ENCODE measurements at regions not wholly inside any gene's neighbourhood (a gene's known extent, or its start where the extent isn't known, plus 50 kb on each side); places are given as distances from the start of the nearest gene placed in this dataset.

DNA sequence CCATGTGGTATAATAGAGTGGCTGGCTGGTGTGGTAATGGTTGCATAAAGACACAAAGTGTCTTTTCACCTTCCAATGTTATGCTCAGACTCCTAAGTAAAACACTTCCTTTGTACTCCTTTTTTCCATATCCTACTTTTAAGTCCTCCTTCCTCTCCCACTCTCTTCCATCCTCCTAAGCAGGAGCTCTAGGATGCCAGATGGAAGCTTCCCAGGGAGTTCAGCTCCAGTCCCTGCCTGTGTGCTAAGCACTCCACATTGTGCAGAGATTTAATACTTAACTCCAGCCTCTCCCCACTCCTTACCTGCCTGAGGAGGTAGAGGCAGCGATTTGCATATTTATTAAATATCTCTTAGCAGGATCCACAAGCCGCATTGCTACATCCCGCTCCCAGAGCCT, 60.5 kb upstream of the IGSF21 start:
- Mint-ChIP-seq H3K4me3 (ENCODE audit: unreplicated experiment) (no peak overlapping the region), H3K4me1 (ENCODE audit: low read depth, unreplicated experiment) (no peaks in the 10 kb centered on the region), H3K27me3 (ENCODE audit: insufficient read depth, unreplicated experiment) (peaks cover 7% of the 10 kb centered on the region), H3K36me3 (ENCODE audit: insufficient read depth, unreplicated experiment) (peaks cover 6% of the 10 kb centered on the region), H3K27ac (ENCODE audit: unreplicated experiment) (no peak overlapping the region), H3K9me3 (ENCODE audit: unreplicated experiment) (peaks cover 12% of the 10 kb centered on the region)
- H3K27me3 ChIP-seq (replicated peaks; ENCODE audit: control insufficient read depth, insufficient read depth, low read length): no peaks in the 10 kb centered on the region
- DNase-seq: no peak
- ChIA-PET CTCF (no interaction called here), POLR2A (no interaction called here)
- no TSS peak for BruUV-seq (replicated peaks)
- no peaks in the 10 kb centered on the region for H3K4me1 ChIP-seq
- TF ChIP-seq, protein P1, sequence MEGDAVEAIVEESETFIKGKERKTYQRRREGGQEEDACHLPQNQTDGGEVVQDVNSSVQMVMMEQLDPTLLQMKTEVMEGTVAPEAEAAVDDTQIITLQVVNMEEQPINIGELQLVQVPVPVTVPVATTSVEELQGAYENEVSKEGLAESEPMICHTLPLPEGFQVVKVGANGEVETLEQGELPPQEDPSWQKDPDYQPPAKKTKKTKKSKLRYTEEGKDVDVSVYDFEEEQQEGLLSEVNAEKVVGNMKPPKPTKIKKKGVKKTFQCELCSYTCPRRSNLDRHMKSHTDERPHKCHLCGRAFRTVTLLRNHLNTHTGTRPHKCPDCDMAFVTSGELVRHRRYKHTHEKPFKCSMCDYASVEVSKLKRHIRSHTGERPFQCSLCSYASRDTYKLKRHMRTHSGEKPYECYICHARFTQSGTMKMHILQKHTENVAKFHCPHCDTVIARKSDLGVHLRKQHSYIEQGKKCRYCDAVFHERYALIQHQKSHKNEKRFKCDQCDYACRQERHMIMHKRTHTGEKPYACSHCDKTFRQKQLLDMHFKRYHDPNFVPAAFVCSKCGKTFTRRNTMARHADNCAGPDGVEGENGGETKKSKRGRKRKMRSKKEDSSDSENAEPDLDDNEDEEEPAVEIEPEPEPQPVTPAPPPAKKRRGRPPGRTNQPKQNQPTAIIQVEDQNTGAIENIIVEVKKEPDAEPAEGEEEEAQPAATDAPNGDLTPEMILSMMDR (IDR thresholded peaks at IDR 0.05; ENCODE audit: insufficient read depth in 1 of 2, low read depth in 1 of 2, low read length in 1 of 2, severe bottlenecking in 1 of 2, unreplicated experiment in 1 of 2): no peak
- intact Hi-C loops (cut with micrococcal nuclease; ENCODE audit: unreplicated experiment): no loop called here
- H3K9me3 ChIP-seq: no peaks in the 10 kb centered on the region
- no peaks in the 10 kb centered on the region for H3K36me3 ChIP-seq (ENCODE audit: control insufficient read depth, insufficient read depth, low read length)
- H3K4me3 ChIP-seq (ENCODE audit: low read depth, low read length): no peak overlapping the region

DNA sequence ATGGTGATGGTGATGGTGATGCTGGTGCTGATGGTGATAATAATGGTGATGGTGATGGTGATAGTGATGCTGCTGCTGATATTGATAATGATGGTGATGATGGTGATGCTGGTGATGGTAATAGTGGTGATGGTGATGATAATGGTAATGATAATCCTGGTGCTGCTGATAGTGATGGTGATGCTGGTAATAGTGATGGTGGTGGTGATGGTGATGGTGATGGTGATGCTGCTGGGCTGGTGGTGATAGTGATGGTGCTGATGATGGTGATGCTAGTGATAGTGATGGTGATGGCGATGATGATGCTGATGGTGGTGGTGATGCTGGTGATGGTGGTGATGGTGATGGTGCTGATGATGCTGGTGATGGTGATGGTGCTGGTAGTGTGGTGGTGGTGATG, 58.4 kb upstream of the IGSF21 start:
- H3K27me3 ChIP-seq (replicated peaks; ENCODE audit: control insufficient read depth, insufficient read depth, low read length): no peaks in the 10 kb centered on the region
- no peak overlapping the region for H3K27ac Mint-ChIP-seq (ENCODE audit: unreplicated experiment)
- TF ChIP-seq, protein P1 (IDR thresholded peaks at IDR 0.05; ENCODE audit: insufficient read depth in 1 of 2, low read depth in 1 of 2, low read length in 1 of 2, severe bottlenecking in 1 of 2, unreplicated experiment in 1 of 2): no peak
- no peak overlapping the region for H3K4me3 Mint-ChIP-seq (ENCODE audit: unreplicated experiment)
- CTCF ChIA-PET: no interaction called here
- no peaks in the 10 kb centered on the region for H3K9me3 ChIP-seq
- intact Hi-C loops (cut with micrococcal nuclease; ENCODE audit: unreplicated experiment): no loop called here
- no peaks in the 10 kb centered on the region for H3K36me3 ChIP-seq (ENCODE audit: control insufficient read depth, insufficient read depth, low read length)
- no peaks in the 10 kb centered on the region for H3K4me1 Mint-ChIP-seq (ENCODE audit: low read depth, unreplicated experiment)
- POLR2A ChIA-PET: no interaction called here
- DNase-seq: no peak
- no TSS peak for BruUV-seq (replicated peaks)
- no peak overlapping the region for H3K4me3 ChIP-seq (ENCODE audit: low read depth, low read length)
- peaks cover 12% of the 10 kb centered on the region for H3K9me3 Mint-ChIP-seq (ENCODE audit: unreplicated experiment)
- H3K27me3 Mint-ChIP-seq (ENCODE audit: insufficient read depth, unreplicated experiment): peaks cover 9% of the 10 kb centered on the region
- H3K36me3 Mint-ChIP-seq (ENCODE audit: insufficient read depth, unreplicated experiment): peaks cover 6% of the 10 kb centered on the region
- H3K4me1 ChIP-seq: no peaks in the 10 kb centered on the region

DNA sequence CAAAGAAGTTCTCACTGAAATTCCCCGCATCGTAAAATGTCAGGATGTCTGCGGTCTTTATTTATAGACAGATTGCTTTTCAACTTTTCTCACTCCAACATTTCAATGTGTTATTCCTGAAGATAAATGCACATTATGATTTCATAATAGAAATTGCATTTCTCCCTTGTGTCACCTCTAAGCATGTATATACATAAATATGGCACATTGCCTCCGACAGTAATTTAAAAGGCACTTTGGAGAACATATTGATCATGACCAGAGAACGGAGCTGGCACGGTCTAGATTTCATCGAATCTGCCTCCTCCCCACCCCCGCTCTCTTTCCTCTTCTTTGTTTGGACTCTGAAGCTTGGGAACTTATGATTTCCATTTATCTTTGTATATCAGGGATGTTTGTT, 54.9 kb upstream of the IGSF21 start:
- TF ChIP-seq, protein P1 (IDR thresholded peaks at IDR 0.05; ENCODE audit: insufficient read depth in 1 of 2, low read depth in 1 of 2, low read length in 1 of 2, severe bottlenecking in 1 of 2, unreplicated experiment in 1 of 2): no peak

More for the DNA sequence above, 54.9 kb upstream of the IGSF21 start:
- no TSS peak for BruUV-seq (replicated peaks)
- Mint-ChIP-seq H3K27me3 (ENCODE audit: insufficient read depth, unreplicated experiment) (peaks cover 12% of the 10 kb centered on the region), H3K27ac (ENCODE audit: unreplicated experiment) (no peak overlapping the region), H3K9me3 (ENCODE audit: unreplicated experiment) (peaks cover 12% of the 10 kb centered on the region), H3K4me3 (ENCODE audit: unreplicated experiment) (no peak overlapping the region), H3K4me1 (ENCODE audit: low read depth, unreplicated experiment) (no peaks in the 10 kb centered on the region), H3K36me3 (ENCODE audit: insufficient read depth, unreplicated experiment) (peaks cover 6% of the 10 kb centered on the region)
- no peak overlapping the region for H3K4me3 ChIP-seq (ENCODE audit: low read depth, low read length)
- CTCF ChIA-PET: no interaction called here
- DNase-seq: no peak
- POLR2A ChIA-PET: no interaction called here
- no peaks in the 10 kb centered on the region for H3K4me1 ChIP-seq
- H3K27me3 ChIP-seq (replicated peaks; ENCODE audit: control insufficient read depth, insufficient read depth, low read length): no peaks in the 10 kb centered on the region; the same call in 1 of the 2 replicates
- H3K9me3 ChIP-seq: no peaks in the 10 kb centered on the region
- intact Hi-C loops (cut with micrococcal nuclease; ENCODE audit: unreplicated experiment): no loop called here
- no peaks in the 10 kb centered on the region for H3K36me3 ChIP-seq (ENCODE audit: control insufficient read depth, insufficient read depth, low read length)

All from Caco-2 (cell line).